ENCODE measurements at regions not wholly inside any gene's neighbourhood (a gene's known extent, or its start where the extent isn't known, plus 50 kb on each side); places are given as distances from the start of the nearest gene placed in this dataset.

- Histone ChIP-seq H4K20me1 (ENCODE audit: insufficient read depth, low read length) (no peaks in the 10 kb centered on the region), H3K27ac (ENCODE audit: extremely low read length, insufficient read depth, low read length) (no peak overlapping the region), H2AFZ (ENCODE audit: low read length) (no peak overlapping the region), H3K36me3 (replicated peaks in 1 of 2; ENCODE audit: control insufficient read depth in 1 of 2, insufficient read depth in 2 of 2, low read length in 2 of 2) (no peaks in the 10 kb centered on the region), H3K79me2 (ENCODE audit: insufficient read depth, low read length) (no peaks in the 10 kb centered on the region), H3K4me2 (ENCODE audit: low read depth, low read length) (no peak overlapping the region), H3K9me3 (ENCODE audit: low read length) (no peaks in the 10 kb centered on the region), H3K27me3 (ENCODE audit: control insufficient read depth in 1 of 2, insufficient read depth in 2 of 2, low read length in 2 of 2) (no peaks in the 10 kb centered on the region; a peak in 1 of 5 replicates), H3K9ac (ENCODE audit: insufficient read depth, low read depth, low read length) (no peak overlapping the region), H3K4me1 (ENCODE audit: insufficient read depth, low read length) (peaks cover 1% of the 10 kb centered on the region), H3K4me3 (replicated peaks in 1 of 3; ENCODE audit: insufficient read depth in 1 of 3, low read depth in 2 of 3, low read length in 3 of 3) (no peak overlapping the region)
- BruUV-seq (replicated peaks), result no TSS peak
- CTCF ChIA-PET (ENCODE audit: low intra/inter-chr PET ratio, low total read pairs), result no interaction called here
- intact Hi-C loops (cut with micrococcal nuclease; ENCODE audit: unreplicated experiment), result no loop called here
- in situ Hi-C loops (cut with HindIII; ENCODE audit: extremely low pct_ligation_motif_present, low pct_unique_long_range_greater_than_20kb), result no loop called here
- TF ChIP-seq ZNF761 (CRISPR knock-in tag; conservative IDR thresholded peaks at IDR 0.05) (no peak), GFI1 (CRISPR knock-in tag; IDR thresholded peaks at IDR 0.05; ENCODE audit: borderline replicate concordance) (no peak), TMF1 (CRISPR knock-in tag; IDR thresholded peaks at IDR 0.05; ENCODE audit: low read depth) (no peak), NBN (conservative IDR thresholded peaks at IDR 0.05) (no peak), ZNF772 (CRISPR knock-in tag; IDR thresholded peaks at IDR 0.05) (no peak), ZNF570 (CRISPR knock-in tag; IDR thresholded peaks at IDR 0.05; ENCODE audit: borderline replicate concordance) (no peak), IRF2 (CRISPR knock-in tag; IDR thresholded peaks at IDR 0.05) (no peak), ZNF605 (CRISPR knock-in tag; IDR thresholded peaks at IDR 0.05) (no peak), ZNF18 (CRISPR knock-in tag; IDR thresholded peaks at IDR 0.05; ENCODE audit: insufficient replicate concordance) (no peak), MEF2D (CRISPR knock-in tag; IDR thresholded peaks at IDR 0.05) (no peak), ZNF205 (CRISPR knock-in tag; IDR thresholded peaks at IDR 0.05) (no peak), ZFP62 (CRISPR knock-in tag; IDR thresholded peaks at IDR 0.05) (no peak), EZH2 (conservative IDR thresholded peaks at IDR 0.05; ENCODE audit: low read depth, low read length) (no peak), HNF4A (CRISPR knock-in tag; IDR thresholded peaks at IDR 0.05) (no peak)
- no peak for ATAC-seq
- no peak for DNase-seq (ENCODE audit: low spot score)
- POLR2A ChIA-PET, result no interaction called here
- FAIRE-seq, result no peak
- 29% methylated on average over 2 of the region's 2 CpGs for WGBS (ENCODE audit: low lambda C conversion rate)
Observed at GRCh38 chr3:177488740-177489139, 291.5 kb upstream of the TBL1XR1 start.
